ENCODE measurements at regions not wholly inside any gene's neighbourhood (a gene's known extent, or its start where the extent isn't known, plus 50 kb on each side); places are given as distances from the start of the nearest gene placed in this dataset.

- H4K20me1 ChIP-seq (ENCODE audit: control insufficient read depth, extremely low read depth, insufficient read depth, low read length), result no peaks in the 10 kb centered on the region
- H3K79me2 ChIP-seq (ENCODE audit: control insufficient read depth, insufficient read depth, low read length), result no peaks in the 10 kb centered on the region
- H3K9ac ChIP-seq (ENCODE audit: insufficient read depth, low read length), result no peak overlapping the region
- no peak overlapping the region for H3K4me3 ChIP-seq (replicated peaks in 1 of 4; ENCODE audit: control extremely low read depth in 1 of 4, insufficient read depth in 1 of 4, low read depth in 3 of 4, low read length in 4 of 4)
- DNase-seq (ENCODE audit: low read depth in 2 of 2), result no peak
- no peak overlapping the region for H3K4me2 ChIP-seq (ENCODE audit: extremely low read depth, insufficient read depth, low read length)
- no peaks in the 10 kb centered on the region for H3K27me3 ChIP-seq (ENCODE audit: control insufficient read depth, insufficient read depth, low read length)
- H3K4me1 ChIP-seq (ENCODE audit: control insufficient read depth, extremely low read depth, insufficient read depth, low read length), result no peaks in the 10 kb centered on the region
- H3K9me3 ChIP-seq (ENCODE audit: control insufficient read depth, insufficient read depth, low read depth, low read length), result no peaks in the 10 kb centered on the region
- no peak overlapping the region for H2AFZ ChIP-seq (ENCODE audit: low read length)
- no peaks in the 10 kb centered on the region for H3K36me3 ChIP-seq (ENCODE audit: control insufficient read depth, insufficient read depth, low read length)
- TF ChIP-seq CTCF (conservative IDR thresholded peaks at IDR 0.05 in 1 of 2, IDR thresholded peaks at IDR 0.05 in 1 of 2; ENCODE audit: low read depth in 1 of 2, low read length in 2 of 2) (no peak), EZH2 (IDR thresholded peaks at IDR 0.05; ENCODE audit: low read length, missing control alignments) (no peak)
- no peak overlapping the region for H3K27ac ChIP-seq (ENCODE audit: insufficient read depth, low read length)
Observed at GRCh38 chr17:33806631-33807030, 448.5 kb upstream of the CCL2 start.

- H3K27ac ChIP-seq (ENCODE audit: insufficient read depth, low read length), result no peak overlapping the region
- no peak overlapping the region for H3K4me3 ChIP-seq (replicated peaks in 1 of 4; ENCODE audit: control extremely low read depth in 1 of 4, insufficient read depth in 1 of 4, low read depth in 3 of 4, low read length in 4 of 4)
- TF ChIP-seq CTCF (conservative IDR thresholded peaks at IDR 0.05 in 1 of 2, IDR thresholded peaks at IDR 0.05 in 1 of 2; ENCODE audit: low read depth in 1 of 2, low read length in 2 of 2) (no peak), EZH2 (IDR thresholded peaks at IDR 0.05; ENCODE audit: low read length, missing control alignments) (no peak)
Observed at GRCh38 chr17:33809748-33810147, 445.3 kb upstream of the CCL2 start.

DNA sequence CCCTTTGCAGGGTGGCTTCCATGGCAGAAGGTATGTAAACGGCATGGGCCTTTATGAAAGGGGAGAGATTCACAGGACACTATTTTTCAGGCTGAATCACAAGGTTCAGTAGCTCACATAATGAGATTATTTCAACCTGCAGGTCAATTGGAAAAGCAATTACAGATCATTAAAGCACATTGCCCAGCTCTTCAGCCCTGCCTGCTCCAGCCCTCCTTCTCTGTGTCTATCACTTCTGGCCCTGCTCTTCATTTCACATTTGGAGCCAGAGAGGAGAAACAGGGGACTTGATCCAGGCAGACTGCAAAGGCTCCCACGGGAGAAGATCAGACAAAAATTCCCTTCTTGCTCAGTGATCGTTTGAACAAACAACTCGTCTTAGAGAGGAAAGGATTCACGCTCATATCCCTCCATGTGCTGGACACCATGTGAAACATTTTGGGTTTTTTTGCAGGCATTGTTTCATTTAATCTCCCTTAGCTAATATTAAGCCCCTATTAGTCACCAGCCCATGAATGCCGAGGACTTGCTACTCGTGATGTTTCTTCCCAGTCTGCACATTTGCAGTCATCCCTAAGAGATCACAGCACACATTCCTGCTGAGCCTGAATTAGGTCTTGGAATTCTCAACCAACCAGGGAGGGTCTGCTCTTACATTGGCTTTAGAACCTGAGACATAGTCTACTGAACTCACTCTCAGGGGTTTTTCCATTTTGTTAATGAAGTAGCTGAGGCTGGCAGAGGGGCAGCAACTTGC is 443.9 kb upstream of the CCL2 start:
- Histone ChIP-seq H3K4me2 (ENCODE audit: extremely low read depth, insufficient read depth, low read length) (no peak overlapping the region), H3K9ac (ENCODE audit: insufficient read depth, low read length) (no peak overlapping the region), H3K9me3 (ENCODE audit: control insufficient read depth, insufficient read depth, low read depth, low read length) (no peaks in the 10 kb centered on the region), H3K27me3 (ENCODE audit: control insufficient read depth, insufficient read depth, low read length) (no peaks in the 10 kb centered on the region), H3K4me1 (ENCODE audit: control insufficient read depth, extremely low read depth, insufficient read depth, low read length) (no peaks in the 10 kb centered on the region), H4K20me1 (ENCODE audit: control insufficient read depth, extremely low read depth, insufficient read depth, low read length) (no peaks in the 10 kb centered on the region), H3K79me2 (ENCODE audit: control insufficient read depth, insufficient read depth, low read length) (no peaks in the 10 kb centered on the region), H2AFZ (ENCODE audit: low read length) (no peak overlapping the region), H3K27ac (ENCODE audit: insufficient read depth, low read length) (no peak overlapping the region), H3K36me3 (ENCODE audit: control insufficient read depth, insufficient read depth, low read length) (no peaks in the 10 kb centered on the region), H3K4me3 (replicated peaks in 1 of 4; ENCODE audit: control extremely low read depth in 1 of 4, insufficient read depth in 1 of 4, low read depth in 3 of 4, low read length in 4 of 4) (no peak overlapping the region)
- TF ChIP-seq CTCF (conservative IDR thresholded peaks at IDR 0.05 in 1 of 2, IDR thresholded peaks at IDR 0.05 in 1 of 2; ENCODE audit: low read depth in 1 of 2, low read length in 2 of 2) (no peak), EZH2 (IDR thresholded peaks at IDR 0.05; ENCODE audit: low read length, missing control alignments) (no peak)
- DNase-seq (ENCODE audit: low read depth in 2 of 2), result no peak

More at GRCh38 chr17:33809748-33810147, 445.3 kb upstream of the CCL2 start:
- Histone ChIP-seq H2AFZ (ENCODE audit: low read length) (no peak overlapping the region), H4K20me1 (ENCODE audit: control insufficient read depth, extremely low read depth, insufficient read depth, low read length) (no peaks in the 10 kb centered on the region), H3K36me3 (ENCODE audit: control insufficient read depth, insufficient read depth, low read length) (no peaks in the 10 kb centered on the region), H3K4me1 (ENCODE audit: control insufficient read depth, extremely low read depth, insufficient read depth, low read length) (no peaks in the 10 kb centered on the region), H3K9ac (ENCODE audit: insufficient read depth, low read length) (no peak overlapping the region), H3K79me2 (ENCODE audit: control insufficient read depth, insufficient read depth, low read length) (no peaks in the 10 kb centered on the region), H3K4me2 (ENCODE audit: extremely low read depth, insufficient read depth, low read length) (no peak overlapping the region), H3K27me3 (ENCODE audit: control insufficient read depth, insufficient read depth, low read length) (no peaks in the 10 kb centered on the region), H3K9me3 (ENCODE audit: control insufficient read depth, insufficient read depth, low read depth, low read length) (no peaks in the 10 kb centered on the region)
- DNase-seq (ENCODE audit: low read depth in 2 of 2), result no peak

All from fibroblast of lung (primary cell).